IPS-15b (cell line): ENCODE measurements at regions not wholly inside any gene's neighbourhood (a gene's known extent, or its start where the extent isn't known, plus 50 kb on each side); places are given as distances from the start of the nearest gene placed in this dataset.

Experiments
- H3K27me3 ChIP-seq: one replicate; pipeline ENCODE4 v1.6.1; 2013; ENCODE audit warnings: low read length; ENCODE audit not compliant: control insufficient read depth, insufficient read depth
- H3K36me3 ChIP-seq: one replicate; pipeline ENCODE4 v1.6.1; 2013; ENCODE audit warnings: low read length; ENCODE audit not compliant: control insufficient read depth, insufficient read depth
- H3K4me1 ChIP-seq: one replicate; pipeline ENCODE4 v1.6.1; 2013; ENCODE audit warnings: mild to moderate bottlenecking, low read length; ENCODE audit not compliant: control insufficient read depth, insufficient read depth
- H3K4me3 ChIP-seq: one replicate; pipeline ENCODE4 v1.5.1; 2013; ENCODE audit warnings: low read depth, low read length
- H3K9ac ChIP-seq: one replicate; pipeline ENCODE4 v1.6.1; 2013; ENCODE audit warnings: low read depth, mild to moderate bottlenecking, low read length
- H3K9me3 ChIP-seq: one replicate; pipeline ENCODE4 v1.6.1; 2013; ENCODE audit warnings: mild to moderate bottlenecking, low read length; ENCODE audit not compliant: control insufficient read depth, insufficient read depth

DNA sequence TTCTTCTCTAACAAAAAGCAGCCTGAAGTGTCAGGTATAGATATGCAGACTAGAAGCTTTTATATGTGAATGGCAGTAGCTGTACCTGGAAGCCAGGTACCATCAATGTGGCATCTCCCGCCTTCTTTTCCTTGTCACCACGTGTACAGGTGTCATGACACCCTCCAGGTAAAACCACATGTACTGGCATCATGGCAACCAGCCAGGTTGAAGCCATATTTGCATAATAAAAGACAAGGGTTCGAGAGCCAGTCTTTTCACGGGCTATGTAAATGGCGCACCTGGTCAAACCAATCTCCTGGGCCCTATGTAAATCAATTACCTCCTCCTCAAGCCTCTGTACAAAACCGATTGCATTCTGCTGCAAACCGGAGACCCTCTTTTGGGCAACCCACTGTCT lies 541.3 kb downstream of the CDH11 start:
- Histone ChIP-seq H3K27me3 (no peaks in the 10 kb centered on the region), H3K9me3 (no peaks in the 10 kb centered on the region), H3K9ac (no peak overlapping the region), H3K4me3 (no peak overlapping the region), H3K36me3 (no peaks in the 10 kb centered on the region), H3K4me1 (no peaks in the 10 kb centered on the region)

- Histone ChIP-seq H3K9me3 (no peaks in the 10 kb centered on the region), H3K4me3 (no peak overlapping the region), H3K27me3 (no peaks in the 10 kb centered on the region), H3K4me1 (no peaks in the 10 kb centered on the region), H3K9ac (no peak overlapping the region), H3K36me3 (no peaks in the 10 kb centered on the region)
Observed at GRCh38 chr16:64579712-64580111, 542.2 kb downstream of the CDH11 start.

- Histone ChIP-seq H3K4me1 (no peaks in the 10 kb centered on the region), H3K4me3 (no peak overlapping the region), H3K9ac (no peak overlapping the region), H3K36me3 (no peaks in the 10 kb centered on the region), H3K9me3 (no peaks in the 10 kb centered on the region), H3K27me3 (no peaks in the 10 kb centered on the region)
Observed at GRCh38 chr16:64545768-64546167, 576.1 kb downstream of the CDH11 start.

DNA sequence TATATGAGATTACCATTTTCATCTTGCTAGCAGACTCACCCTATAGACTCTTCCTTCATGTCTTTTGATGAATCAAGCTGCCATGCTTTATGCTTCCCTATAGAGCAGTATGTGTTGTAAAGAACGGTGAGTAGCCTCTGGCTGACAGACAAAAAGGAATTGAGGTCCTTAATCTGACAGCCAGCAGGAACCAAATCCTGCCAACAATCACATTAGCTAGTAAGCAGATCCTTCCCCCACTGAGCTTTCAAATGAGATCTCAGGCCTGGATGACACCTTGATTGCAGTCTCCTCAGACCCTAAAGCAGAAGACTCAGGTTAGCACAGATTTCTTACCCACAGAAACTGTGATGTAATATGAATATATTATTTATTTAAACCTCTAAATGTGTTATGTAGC lies 577.0 kb downstream of the CDH11 start:
- no peaks in the 10 kb centered on the region for H3K36me3 ChIP-seq
- H3K9me3 ChIP-seq = no peaks in the 10 kb centered on the region
- H3K9ac ChIP-seq = no peak overlapping the region
- H3K4me3 ChIP-seq = no peak overlapping the region
- no peaks in the 10 kb centered on the region for H3K27me3 ChIP-seq
- H3K4me1 ChIP-seq = no peaks in the 10 kb centered on the region

DNA sequence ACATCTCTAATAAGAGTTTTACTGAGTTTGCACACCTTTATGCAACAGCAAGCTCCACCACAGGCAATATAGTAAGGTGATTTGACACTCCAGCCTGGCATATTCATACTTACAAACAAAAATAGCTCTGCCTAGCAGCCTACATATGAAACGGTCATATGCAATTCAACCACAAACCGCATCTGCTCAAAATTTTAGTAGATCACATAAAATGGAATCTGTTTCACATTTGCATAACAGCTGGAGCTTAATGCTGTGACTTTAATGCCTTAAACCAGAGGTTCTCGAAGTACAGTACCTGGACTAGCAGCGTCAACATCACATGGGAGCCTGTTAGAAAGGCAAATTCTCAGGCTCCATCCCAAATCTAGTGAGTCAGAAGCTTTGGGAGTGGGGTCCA lies 578.4 kb downstream of the CDH11 start:
- Histone ChIP-seq H3K36me3 (no peaks in the 10 kb centered on the region), H3K27me3 (no peaks in the 10 kb centered on the region), H3K4me1 (no peaks in the 10 kb centered on the region)

GRCh38 chr16:64543031-64543430 lies 578.8 kb downstream of the CDH11 start:
- H3K4me1 ChIP-seq = no peaks in the 10 kb centered on the region
- H3K9ac ChIP-seq = no peak overlapping the region
- no peak overlapping the region for H3K4me3 ChIP-seq
- no peaks in the 10 kb centered on the region for H3K27me3 ChIP-seq
- no peaks in the 10 kb centered on the region for H3K36me3 ChIP-seq
- no peaks in the 10 kb centered on the region for H3K9me3 ChIP-seq

More for the DNA sequence above, 578.4 kb downstream of the CDH11 start:
- H3K9ac ChIP-seq = no peak overlapping the region
- no peak overlapping the region for H3K4me3 ChIP-seq
- H3K9me3 ChIP-seq = no peaks in the 10 kb centered on the region

DNA sequence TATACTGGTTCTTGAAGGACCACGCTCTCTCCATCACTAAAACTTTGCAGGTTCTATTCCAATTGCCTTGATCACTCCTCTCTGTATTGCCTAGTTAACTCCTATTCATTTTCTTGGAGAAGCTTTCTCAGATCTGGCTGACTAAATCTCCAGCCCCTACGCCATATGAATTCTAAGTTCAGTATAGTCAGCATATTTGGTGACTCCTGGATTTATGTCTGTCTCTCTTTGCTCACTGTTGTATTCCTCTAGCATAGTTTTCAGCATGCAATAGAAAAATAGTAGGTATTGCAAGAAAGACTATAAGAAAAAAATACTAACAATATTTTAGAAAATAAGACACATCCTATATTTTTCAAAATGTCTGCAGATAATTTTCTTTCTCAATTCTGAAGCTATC lies 579.7 kb downstream of the CDH11 start:
- Histone ChIP-seq H3K27me3 (no peaks in the 10 kb centered on the region), H3K9ac (no peak overlapping the region), H3K4me3 (no peak overlapping the region), H3K36me3 (no peaks in the 10 kb centered on the region), H3K9me3 (no peaks in the 10 kb centered on the region), H3K4me1 (no peaks in the 10 kb centered on the region)

DNA sequence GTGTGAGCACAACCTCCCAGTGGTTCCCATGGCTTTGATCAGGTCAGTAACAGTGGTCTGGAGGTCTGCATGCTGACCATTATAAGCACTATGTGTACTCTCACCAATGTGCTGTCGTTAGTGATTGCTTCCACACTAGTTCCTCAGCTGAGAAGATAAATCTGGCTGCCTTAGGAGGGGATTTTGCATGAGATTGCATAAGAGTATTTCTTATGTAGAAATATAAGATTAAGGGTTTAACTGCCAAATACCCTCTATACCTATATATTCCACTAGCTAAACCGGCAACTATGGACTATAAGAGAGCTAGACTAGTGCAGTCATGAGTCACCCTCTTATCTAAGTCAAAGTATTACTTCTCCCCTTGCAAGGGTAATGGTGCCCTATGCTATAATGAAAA lies 580.2 kb downstream of the CDH11 start:
- Histone ChIP-seq H3K4me3 (no peak overlapping the region), H3K4me1 (no peaks in the 10 kb centered on the region), H3K36me3 (no peaks in the 10 kb centered on the region), H3K9ac (no peak overlapping the region), H3K27me3 (no peaks in the 10 kb centered on the region), H3K9me3 (no peaks in the 10 kb centered on the region)

DNA sequence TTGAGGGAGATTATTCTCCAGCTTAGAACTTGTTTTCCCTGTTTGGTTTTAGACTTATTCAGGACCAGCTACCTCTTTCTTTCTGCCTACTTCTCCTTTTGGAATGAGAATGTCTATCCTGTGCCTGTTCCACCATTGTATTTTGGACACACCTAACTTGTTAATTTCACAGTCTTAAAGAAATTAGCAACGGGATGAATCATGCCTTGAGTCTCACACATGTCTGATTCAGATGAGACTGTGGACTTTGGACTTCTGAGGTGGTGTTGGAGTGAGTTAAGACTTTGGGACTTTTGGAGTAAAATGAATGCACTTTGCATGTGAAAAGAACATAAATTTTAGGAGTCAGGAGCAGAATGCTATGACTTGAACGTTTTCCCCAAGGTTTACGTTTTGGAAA lies 581.4 kb downstream of the CDH11 start:
- no peaks in the 10 kb centered on the region for H3K36me3 ChIP-seq
- no peaks in the 10 kb centered on the region for H3K9me3 ChIP-seq
- H3K27me3 ChIP-seq = no peaks in the 10 kb centered on the region
- no peak overlapping the region for H3K4me3 ChIP-seq
- H3K4me1 ChIP-seq = no peaks in the 10 kb centered on the region
- no peak overlapping the region for H3K9ac ChIP-seq

GRCh38 chr16:64539811-64540371 lies 582.0 kb downstream of the CDH11 start:
- no peak overlapping the region for H3K9ac ChIP-seq
- H3K27me3 ChIP-seq = no peaks in the 10 kb centered on the region
- peaks cover under 1% of the 10 kb centered on the region for H3K4me1 ChIP-seq
- no peaks in the 10 kb centered on the region for H3K36me3 ChIP-seq
- no peaks in the 10 kb centered on the region for H3K9me3 ChIP-seq
- no peak overlapping the region for H3K4me3 ChIP-seq

DNA sequence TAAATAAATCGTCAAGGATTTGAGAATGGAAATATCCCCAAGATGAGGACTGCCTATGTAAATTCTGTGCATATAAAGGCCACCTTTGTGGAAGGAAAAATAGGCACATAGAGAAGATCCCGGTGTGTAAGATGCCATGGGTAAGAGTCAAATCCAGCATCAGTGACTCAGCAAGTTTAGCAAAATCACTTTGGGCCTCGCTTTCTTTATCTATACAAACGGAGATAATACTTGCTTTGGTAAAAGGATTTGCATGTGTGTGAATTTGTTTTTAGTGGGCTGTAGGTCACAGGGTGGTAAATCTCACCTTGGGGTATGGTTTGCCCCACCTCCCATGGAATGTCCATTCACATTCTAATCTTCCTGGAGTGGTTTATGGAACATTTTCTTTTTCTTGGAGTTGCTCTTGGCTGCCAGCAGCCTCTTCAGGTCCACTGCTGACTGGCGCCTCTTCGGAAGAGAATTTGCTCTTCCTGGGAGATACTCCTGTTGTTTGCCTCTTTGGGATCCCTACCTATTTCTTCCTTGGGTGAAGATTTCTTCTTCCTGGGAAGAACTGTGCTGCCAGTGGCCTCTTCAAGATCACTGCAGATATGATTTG lies 587.6 kb downstream of the CDH11 start:
- Histone ChIP-seq H3K9ac (no peak overlapping the region), H3K4me3 (no peak overlapping the region), H3K4me1 (peaks cover 6% of the 10 kb centered on the region), H3K36me3 (no peaks in the 10 kb centered on the region), H3K9me3 (no peaks in the 10 kb centered on the region), H3K27me3 (no peaks in the 10 kb centered on the region)

- peaks cover 6% of the 10 kb centered on the region for H3K4me1 ChIP-seq
- no peaks in the 10 kb centered on the region for H3K27me3 ChIP-seq
- H3K4me3 ChIP-seq = no peak overlapping the region
- no peak overlapping the region for H3K9ac ChIP-seq
- no peaks in the 10 kb centered on the region for H3K9me3 ChIP-seq
- H3K36me3 ChIP-seq = no peaks in the 10 kb centered on the region
Observed at GRCh38 chr16:64532691-64533090, 589.2 kb downstream of the CDH11 start.
